Hippocampal formation (tissue), 2 donors: ENCODE measurements at regions not wholly inside any gene's neighbourhood (a gene's known extent, or its start where the extent isn't known, plus 50 kb on each side); places are given as distances from the start of the nearest gene placed in this dataset.

Source experiments
- DNase-seq, 2 donors: peaks; one replicate each; lab custom pipeline; 2025; lab: John Stamatoyannopoulos, UW

DNA sequence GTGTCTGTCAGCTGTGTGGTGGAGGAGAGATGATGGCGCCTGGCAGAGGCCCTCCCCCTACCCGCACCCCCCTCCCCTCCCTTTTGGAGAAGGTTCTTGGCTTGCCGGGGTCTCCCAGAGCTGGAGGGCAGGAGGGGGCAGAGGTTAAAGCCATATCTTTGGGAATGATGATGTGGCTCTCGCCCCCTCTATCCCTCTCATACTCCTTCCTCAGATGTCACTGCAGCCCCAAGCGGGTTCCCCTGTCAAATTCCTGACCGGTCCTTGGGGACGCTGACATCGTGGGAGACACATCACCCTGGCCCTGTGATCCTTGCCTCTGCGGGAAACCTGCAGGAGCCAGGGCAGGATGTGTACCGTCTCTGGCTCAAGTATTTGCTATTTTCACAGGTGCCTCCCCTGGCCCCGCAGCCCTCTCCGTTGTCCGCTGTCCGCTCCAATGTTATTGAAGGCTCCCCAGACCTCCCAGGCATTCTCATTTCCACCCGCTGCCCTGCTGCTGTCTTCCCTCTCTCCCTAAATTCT lies 109.5 kb downstream of the FOXD1 start:
- DNase-seq, result no peak

DNA sequence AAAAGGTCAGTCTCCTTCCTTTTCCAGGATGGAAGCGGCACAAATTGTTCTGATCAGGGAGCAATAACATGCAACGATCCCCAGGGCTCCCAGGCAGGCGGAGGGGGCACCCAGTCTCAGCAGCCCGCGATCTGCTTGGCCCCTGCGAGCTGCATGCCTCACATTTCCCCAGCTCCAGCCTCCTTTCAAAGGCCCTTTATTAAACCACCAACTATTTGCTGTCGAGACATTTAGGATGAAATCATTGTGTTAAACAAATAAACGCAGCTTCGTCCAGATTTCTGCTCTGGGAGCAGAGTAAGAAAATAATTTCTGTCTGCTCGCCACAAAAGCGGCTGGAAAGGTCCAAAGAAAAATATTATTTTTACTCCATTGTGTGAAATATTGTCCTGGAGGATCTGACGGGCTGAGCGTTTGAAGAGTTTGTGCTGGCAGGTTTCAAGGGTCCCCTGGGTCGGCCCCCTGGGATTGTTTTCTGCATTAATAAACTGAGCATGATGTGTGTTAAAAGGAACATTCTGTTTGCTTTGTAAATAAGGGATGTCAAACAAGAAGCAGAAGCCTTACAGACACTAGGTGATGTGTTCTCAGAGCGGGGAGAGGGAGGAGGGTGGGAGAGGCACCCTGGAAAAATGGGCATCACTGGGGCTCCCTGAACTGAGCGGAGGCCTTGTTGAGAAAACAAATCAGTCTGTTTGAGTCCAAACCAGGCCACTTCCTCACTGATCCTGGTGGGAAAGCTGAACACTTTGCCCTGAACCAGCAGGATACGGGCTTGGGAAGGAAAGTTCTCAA lies 110.1 kb downstream of the FOXD1 start:
- DNase-seq, result no peak

DNA sequence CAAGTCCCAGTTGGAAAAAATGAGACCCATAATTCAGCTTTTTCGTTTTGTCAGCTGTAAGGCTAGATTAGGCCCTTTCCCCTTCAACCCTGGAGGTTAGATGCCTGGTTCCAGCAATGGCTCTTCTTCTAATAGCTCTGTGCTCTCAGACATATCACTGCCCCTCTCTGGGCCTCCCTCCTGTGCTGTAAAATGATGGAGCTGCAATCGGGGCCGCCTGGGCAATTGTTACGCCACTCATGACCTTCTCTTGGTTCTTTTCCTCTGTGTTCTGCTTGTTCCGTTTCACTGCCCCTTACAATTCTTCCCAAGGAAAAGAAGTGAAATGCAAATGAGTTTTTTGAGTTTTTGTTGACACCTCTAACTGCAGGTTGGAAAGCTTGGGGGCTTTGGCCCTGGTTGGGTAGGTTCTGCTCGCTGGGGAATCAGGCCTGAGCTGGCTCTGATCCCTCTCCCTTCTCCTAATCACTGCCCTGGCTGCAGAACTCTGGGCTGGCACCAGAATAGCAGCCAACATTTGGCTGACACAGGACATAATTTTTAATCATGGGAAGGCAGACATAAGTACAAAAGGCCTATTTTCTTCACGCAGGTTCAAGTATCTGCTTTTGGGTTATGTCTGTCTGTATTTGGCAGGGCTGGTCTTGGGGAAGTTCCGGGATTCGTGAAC lies 110.9 kb downstream of the FOXD1 start:
- DNase-seq, result no peak

DNA sequence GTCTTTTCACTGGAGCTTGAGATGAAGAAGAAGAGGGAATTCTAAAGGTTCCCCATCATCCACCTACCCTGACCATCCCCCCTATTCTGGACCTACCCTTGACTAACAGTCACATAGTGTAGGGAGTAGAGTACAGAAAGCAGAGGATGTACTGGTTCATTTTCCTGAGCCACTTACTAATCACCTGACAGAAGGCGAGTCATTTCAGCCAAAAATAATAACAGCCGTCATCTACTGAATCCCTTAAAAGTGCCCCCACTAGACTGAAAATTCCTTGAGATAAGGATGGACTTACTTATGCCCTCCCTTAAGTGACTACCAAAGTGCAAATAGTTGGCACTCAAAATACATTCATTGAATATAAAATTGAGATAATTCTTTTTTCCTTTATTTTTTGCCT lies 112.2 kb downstream of the FOXD1 start:
- no peak for DNase-seq

DNA sequence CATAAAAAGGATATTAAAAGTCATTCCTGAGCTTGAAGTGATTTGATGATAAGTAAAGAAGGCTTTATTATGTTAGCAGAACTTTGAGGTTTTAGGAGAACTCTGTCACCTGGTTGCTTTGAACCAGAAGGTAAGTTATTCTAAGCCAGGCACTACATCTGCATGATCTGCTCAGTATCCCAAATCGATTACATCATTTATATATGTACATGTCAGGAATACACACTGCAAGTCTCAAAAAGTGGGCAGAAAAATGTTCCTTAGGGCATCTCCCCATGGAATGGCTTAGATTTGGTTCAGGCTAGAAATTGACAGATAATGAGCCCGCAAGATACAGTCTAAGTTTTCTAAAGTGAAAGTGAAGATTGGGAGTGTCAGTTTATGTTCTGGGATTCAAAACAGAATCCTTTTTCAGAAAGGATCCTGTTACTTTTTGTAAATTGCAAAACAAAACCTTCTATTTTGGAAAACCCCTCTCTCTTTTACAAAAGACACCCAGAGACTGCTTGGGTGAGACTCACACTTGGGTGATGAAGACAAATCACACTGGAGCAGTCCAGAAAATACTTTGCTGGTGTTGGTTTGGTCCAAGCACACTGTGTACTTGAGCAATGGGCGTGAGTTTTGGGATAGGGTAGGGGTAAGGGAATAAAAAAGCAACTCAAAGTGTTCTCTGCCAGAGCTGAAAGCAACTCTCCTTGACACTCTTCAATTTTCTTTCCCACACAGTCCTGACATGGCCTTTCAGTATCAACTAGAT lies 114.5 kb downstream of the FOXD1 start:
- no peak for DNase-seq

DNA sequence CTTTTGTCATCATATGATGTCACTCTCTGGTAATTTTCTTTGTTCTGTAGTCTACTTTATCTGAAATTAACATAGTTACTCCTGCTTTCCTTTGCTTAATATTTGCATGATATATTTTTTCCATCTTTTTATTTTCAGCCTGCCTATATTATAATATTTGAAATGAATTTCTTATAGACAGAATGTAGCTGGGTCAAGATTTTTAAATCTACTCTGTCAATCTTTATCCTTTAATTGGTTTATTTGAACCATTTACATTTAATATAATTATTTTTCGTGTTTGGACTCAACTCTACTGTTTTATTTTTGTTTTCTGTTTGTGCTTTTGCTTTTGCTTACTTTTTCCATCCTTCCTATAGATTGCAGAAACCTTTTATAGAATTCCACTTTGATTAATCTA lies 118.0 kb downstream of the FOXD1 start:
- no peak for DNase-seq

DNA sequence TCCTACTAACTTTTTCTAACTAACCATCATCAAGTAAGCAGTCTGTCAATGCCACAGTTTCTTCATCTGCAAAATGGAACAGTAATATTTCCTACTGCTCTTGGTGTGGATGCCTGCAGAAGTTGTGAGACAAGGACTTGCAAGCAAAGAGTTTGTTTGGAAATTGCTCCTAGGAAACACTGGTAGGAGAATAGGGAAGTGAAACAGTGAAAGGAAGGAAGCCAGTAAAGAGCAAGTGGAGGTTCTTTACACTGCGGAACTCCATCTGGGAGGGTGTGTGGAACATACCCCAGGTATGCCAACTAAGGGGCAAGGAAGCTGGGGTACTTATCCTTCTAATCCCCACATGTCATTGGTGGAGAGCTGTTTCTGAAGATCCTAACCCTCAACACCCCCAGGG lies 119.9 kb downstream of the FOXD1 start:
- DNase-seq, result no peak

DNA sequence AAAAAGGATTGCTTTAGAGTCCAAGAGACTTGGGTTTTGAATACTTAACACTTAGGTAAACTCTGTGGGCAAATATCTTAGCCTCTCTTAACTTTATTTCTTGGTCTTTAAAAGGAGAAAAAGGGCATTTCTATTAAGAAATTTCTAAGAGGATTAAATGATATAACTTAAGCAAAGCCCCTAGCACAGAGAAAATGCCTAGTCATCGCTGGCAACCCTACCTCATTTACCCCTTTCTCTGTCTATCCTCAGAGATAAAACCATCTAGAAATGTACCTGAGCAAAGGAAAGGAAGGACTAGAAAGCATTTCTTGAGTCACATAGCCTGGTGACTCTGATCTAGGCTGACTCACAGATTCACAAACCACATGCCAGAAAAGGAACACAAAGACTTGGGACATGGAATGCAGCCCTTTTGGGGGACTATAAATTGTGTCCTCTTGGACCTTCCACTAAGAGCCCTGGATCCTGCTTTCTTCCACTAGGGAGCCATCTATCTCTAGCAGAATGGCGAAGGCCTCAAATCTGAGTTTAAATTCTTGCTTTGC lies 120.6 kb downstream of the FOXD1 start:
- no peak for DNase-seq

DNA sequence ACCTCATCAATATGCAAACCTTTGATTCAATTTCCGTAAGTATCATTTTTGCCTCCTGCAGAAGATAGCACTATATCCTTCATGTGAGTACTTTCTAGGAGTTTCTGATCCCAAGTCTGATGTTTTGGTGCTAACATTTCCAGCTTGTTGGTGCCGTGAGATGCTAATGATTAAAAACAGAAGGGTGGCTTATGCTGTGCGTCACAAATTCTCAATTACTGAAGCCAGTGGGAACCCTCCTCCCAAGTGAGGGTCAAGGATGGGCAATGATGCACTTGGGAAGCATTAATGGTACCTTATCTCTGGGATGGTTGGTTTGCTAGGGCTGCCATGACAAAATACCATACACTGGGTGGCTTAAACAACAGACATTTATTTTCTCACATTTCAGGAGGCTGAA lies 123.0 kb downstream of the FOXD1 start:
- DNase-seq, result no peak

DNA sequence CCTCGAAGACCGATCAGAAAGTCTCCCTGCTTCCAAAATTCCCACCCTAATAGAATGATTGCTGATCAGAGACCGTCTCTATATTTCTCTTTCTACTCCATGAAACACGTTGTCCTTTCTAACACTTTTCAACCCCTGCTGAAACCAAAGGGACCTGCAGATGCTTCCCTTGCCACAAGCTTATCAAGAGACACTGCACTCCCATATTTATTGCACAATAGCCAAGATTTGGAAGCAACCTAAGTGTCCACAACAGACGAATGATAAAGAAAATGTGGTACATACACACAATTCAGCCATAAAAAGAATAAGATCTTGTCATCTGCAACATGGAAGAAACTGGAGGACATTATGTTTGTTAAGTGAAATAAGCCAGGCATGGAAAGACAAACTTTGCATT lies 125.1 kb downstream of the FOXD1 start:
- no peak for DNase-seq

DNA sequence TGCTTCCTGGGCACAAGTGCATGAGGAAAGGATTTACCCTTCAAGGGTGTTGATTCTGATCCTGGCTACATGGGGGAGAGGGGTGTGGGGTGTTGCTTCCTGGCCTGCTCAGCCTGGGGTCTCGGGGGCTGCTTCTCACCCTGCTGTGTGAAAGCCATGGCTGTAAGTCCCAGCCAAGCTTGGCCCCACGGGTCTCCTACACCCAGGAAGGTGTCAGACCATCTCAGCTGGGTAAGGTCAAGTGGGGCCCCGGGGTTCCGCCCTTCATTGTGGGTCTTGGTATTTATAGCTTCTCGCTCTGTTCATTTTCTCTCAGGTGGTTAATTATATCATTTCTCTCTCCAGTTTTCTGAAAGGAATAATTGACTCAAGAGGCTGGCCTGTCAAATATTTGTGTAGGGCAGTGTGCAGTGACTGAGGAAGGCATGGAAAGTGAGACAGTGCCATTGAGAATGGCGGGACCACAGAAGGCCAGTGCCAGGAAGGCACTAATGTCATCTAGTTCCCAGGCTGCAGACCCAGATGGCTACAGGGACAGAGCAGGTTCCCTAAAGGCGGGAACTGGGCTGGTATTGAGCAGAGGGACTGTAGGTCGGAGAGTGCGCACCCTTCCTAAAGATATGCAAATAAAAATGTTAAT lies 126.0 kb downstream of the FOXD1 start:
- DNase-seq, result no peak

DNA sequence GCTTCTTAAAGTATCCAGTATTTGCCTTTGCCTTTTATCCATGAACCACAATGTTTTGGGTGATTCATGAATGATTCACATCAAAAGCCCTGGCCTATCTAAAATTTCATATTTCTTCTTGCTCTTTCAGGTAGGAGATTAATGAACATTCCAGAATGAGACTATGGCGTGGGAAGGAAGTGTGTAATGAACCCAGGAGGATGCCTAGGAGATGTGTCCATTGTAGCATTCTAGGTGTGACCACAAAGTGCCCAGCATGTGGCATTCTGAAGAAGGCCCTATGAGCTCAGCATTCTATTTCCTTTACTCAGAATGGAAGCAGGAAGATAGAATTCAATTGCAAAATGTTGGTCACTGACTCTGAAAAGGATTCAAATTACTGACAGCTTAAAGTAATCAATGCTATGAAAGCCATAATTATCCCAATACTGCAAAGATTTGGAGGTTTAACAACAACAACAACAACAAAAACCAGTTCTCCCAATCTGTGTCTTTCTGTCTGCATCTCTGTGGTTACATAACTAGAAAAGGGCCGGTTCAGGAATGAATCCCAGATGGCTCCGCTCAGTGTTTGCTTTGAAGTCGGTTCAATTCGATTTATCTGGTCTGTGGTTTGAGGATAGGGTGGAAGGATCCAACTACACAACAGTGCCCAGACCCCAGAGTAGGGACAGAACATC lies 126.7 kb downstream of the FOXD1 start:
- DNase-seq, result no peak

DNA sequence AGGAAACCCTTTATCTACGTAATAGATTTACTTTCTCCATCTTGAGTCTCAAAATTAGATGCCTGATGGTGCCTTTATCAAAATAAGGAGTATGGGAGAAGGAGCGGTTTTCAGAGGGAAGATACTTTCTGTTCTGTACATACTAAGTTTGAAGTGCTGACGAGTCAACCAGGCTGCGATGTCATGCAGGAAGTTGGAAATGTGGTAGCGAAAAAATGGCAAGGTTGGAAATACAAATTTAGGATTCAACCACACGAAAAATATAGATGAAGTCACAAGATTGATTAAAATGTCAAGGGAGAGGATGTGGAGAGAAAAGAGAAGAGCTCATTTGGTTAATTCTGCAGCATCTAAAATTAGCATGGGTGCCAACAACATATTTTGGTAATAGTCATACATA lies 129.5 kb downstream of the FOXD1 start:
- no peak for DNase-seq

DNA sequence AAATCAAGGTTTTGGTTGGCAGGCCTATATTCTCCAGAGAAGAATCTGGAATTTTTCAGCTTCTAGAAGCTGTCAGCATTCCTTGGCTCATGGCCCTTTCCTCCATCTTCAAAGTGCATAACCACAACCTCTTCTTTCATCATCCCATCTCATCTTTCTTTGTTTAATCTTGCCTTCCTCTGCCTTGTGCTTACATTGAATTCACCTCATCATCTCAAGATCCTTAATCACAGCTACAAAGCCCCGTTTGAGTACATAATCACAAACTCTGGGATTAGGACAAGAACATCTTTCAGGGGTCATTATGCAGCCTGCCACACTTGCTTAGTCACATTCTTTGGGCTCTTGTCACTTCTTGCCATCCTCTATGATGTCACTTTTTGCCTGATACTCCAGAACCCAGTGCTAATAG lies 130.3 kb downstream of the FOXD1 start:
- DNase-seq, result no peak

DNA sequence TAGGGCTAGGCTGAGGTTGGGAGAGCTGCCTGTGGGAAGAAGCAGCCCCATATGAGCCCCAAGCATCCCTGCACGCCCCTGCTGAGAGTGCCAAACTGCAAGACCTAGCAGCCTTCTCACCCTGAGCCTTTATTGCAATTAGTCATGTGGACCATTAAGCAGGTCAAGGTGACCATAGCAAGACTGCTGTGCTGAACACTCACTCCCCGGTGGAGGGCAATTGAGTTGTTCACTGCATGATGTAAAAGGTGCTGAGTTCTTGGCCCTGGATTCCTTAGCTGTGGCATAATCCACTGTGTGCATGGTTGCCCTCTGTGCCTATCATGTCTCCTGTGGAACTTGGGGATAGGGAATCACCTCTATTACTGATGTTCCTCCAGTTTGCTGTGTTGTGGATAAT lies 131.1 kb downstream of the FOXD1 start:
- DNase-seq, result no peak

DNA sequence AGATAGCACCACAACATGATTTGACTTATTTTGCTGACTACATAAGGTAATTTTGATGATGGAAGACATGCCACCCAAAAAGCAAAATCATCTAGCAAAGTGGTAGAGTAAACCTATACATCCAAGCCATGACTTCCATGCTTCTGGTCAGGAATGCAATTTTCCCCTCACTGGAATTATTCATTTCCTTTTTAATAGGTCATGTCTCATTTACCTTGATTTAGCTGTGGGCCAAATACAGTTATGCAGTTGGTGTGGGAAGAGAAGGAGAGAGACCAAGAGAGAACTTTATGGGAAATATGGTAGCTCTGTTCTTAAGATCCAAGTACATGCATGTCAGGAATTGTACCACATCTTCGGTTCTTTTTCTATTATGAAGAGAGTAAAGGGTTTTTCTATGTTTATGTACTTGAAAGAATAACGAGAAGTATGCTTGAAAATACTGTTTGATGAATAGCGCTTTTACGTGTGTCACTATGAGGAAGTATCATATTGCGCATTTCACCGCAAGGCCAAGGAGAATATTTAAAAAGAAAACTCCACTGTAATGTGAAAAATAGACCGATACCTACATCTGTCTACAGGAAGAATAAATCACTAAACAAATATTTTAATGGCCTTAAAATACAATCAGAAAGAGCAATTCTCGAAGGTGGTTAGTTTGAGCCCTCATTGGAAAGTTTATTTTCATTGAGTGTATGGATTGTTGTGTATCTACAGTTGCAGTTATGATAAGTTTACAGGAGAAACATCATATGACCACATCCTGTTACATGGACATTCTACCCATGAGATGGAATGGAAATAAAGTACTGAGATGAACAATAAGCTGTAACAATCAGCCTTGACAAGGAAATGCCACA lies 134.0 kb downstream of the FOXD1 start:
- no peak for DNase-seq

DNA sequence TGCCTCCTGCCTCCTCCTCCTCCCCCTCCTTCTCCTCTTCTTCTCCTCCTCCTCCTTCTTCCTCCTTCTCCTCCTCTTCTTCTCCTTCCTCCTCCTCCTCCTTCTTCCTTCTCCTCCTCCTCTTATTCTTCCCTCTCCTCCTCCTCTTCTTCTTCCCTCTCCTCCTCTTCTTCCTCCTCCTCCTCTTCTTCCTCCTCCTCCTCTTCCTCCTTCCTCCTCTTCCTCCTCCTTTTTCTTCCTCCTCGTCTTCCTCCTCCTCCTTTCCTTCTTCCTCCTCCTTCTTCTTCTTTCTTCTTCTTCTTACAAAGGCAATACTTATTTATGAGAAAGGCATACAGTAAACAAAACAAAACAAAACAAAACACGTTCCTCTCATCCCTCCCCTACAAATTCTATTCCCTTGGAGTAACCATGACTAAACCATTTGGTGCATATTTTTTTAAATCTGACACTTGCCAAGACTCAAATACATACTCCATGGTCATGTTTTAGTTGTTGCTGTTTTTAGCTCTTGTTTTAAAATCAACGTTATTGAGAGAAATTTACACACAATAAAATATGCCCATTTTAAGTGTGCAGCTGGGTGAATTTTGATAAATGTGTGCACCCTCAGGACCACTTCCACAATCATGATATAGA lies 135.6 kb downstream of the FOXD1 start:
- DNase-seq, result no peak

DNA sequence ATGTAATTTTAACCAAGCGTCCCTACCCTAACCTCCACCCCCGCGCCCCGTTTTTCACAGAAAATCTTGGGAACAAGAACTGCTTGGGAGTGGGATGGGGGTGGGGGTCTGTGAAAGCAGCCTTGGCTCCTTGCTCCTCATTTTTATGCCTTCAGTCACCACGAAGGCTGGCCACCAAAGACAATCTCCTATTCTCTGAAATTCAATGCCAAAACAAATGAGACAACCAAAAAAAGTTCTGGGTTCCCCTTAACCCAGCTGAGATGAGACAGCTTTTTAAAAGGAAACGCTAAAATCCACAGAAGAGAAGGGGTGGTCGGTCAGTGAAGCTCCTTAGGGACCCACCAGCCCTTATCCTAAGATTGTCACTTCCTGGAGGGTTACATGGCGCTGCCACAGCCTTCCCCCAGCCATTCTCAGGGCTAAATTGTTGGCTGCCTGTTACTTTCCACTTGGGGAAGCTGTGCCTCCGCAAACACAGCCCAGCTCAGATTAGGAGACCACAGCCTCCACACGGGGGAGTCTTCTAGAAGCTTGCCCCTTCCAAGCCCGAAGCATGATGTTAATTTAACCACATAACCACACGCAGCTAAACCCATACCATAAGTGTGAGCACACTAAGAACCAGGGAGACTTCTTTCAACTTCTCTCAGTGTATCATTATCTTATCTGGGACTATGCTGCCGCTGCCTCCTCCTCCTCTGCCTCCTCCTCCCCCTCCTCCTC lies 136.3 kb downstream of the FOXD1 start:
- DNase-seq, result no peak
